Fibroblast of the aortic adventitia (primary cell): ENCODE measurements at regions not wholly inside any gene's neighbourhood (a gene's known extent, or its start where the extent isn't known, plus 50 kb on each side); places are given as distances from the start of the nearest gene placed in this dataset. TPM values are rescaled to one million over a fixed set of nuclear protein-coding genes. Genes with fewer than 3 reads are reported as not detected.

ENCODE experiments used
- DNase-seq: peaks from one replicate; pipeline ENCODE4 v3.0.0-alpha.2; 2010; ENCODE audit warnings: low read depth
- H3K4me3 ChIP-seq: 2 replicates; pipeline ENCODE4 v1.5.1; 2011; ENCODE audit warnings: low read depth, mild to moderate bottlenecking, control low read depth, low read length, moderate library complexity
- CTCF ChIP-seq: IDR thresholded peaks from 2 replicates; pipeline ENCODE4 v1.5.1; 2011; ENCODE audit warnings: mild to moderate bottlenecking, low read length, control low read depth, inconsistent platforms; ENCODE audit not compliant: insufficient read depth
- small RNA-seq: library from RNA; depleted of rRNA; stranded (forward); fragments of <200 nt; gene quantifications from one replicate; pipeline ENCODE3, GENCODE V24; 2012

GRCh38 chr1:147478521-147478920, 62.8 kb upstream of the BCL9 start:
- no peak for TF ChIP-seq CTCF
- H3K4me3 ChIP-seq, result no peak overlapping the region
- no peak for DNase-seq

DNA sequence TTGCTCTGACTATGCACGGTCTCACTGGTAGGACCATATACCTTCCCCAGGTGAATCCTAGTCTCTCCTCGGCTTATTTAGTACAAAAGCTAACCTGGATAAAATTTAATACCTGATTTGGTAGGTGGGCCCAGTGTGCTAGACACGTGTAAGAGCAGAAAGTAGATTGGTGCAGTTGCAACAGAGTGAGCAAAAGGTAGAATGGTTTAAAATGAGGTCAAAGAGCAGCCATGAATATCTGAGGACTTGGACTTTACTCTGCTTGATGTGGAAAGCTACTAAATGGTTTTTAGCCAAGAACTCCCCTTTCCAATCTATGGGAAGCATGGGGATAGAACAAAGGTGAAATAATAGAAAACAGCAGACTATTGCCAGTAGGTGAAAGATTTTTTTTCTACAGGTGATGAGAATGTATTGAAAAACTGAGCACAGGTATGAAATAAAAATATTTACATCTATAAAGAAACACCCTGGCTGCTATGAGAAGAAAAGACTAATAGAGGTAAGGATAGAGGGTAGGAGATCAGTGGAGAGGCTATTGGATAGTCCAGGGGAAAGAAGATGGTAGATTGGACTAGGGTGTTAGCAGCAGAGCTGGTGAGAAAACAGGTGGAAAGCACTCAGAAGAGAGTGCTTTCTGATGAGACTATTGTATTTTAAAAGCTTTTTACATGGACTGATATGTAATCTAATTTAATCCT, 61.3 kb upstream of the BCL9 start:
- no peak for TF ChIP-seq CTCF
- DNase-seq, result no peak
- H3K4me3 ChIP-seq, result no peak overlapping the region

GRCh38 chr1:147480565-147480935, 60.8 kb upstream of the BCL9 start:
- no peak for DNase-seq
- no peak overlapping the region for H3K4me3 ChIP-seq
- TF ChIP-seq CTCF, result no peak

DNA sequence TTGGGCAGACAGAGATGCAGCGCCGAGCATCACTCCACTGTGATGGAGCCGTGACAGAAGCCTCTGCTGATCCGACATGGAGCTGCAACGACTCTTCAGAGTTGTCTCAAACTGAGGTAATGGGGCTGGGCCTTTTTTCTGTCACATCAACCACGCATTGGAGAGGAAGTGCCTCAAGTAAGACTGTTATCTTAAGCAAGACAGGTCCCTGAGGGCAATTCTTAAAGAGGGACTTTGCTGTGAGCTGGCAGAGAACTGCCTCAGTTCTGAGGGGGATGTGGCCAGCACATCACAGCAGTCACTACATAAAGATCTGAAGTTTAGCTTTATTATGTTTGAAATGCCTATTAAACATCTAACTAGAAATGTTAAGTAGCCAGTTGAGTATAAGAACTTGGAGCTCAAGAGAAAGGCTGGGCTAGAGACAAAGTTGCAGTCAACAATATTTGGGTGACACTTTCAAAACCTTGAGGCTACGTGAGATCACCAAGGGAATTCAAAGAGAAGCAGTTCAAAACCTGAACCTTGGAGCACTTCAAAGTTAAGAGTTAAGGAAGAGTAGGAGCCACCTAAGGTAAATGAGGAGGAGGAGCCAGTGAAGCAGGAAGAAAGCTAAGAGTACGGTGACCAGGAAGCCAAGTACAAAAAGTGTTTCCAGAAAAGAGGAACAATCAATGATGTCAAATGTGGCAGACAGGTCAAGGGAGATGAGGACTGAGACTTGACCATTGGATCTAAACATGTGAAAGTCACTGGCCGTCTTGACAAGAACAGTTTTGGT, 54.2 kb upstream of the BCL9 start:
- H3K4me3 ChIP-seq, result no peak overlapping the region
- no peak for DNase-seq
- TF ChIP-seq CTCF, result no peak

- DNase-seq, result no peak
- no peak for TF ChIP-seq CTCF
- no peak overlapping the region for H3K4me3 ChIP-seq
These were observed 50.2 kb upstream of the BCL9 start for GRCh38 chr1:147491098-147491497.

Small RNA genes lying in the stretch of these regions (small RNA-seq; reads per million reads assigned to genes)
- gene RF00019, result not detected
